Loucy (cell line): ENCODE measurements at regions not wholly inside any gene's neighbourhood (a gene's known extent, or its start where the extent isn't known, plus 50 kb on each side); places are given as distances from the start of the nearest gene placed in this dataset.

Experiments
- H2AFZ ChIP-seq: fragments of 200-600 bp; sonication (generic); 2 replicates; pipeline ENCODE4 v1.6.0; 2016; ENCODE audit warnings: antibody characterized with exemption, mild to moderate bottlenecking, low read length, moderate library complexity
- H3F3A ChIP-seq: fragments of 200-600 bp; 2 replicates; pipeline ENCODE4 v1.6.0; 2016; ENCODE audit warnings: antibody characterized with exemption, low read depth, mild to moderate bottlenecking
- H3K27me3 ChIP-seq: fragments of 200-600 bp; sonication (generic); 2 replicates; pipeline ENCODE4 v1.6.1; 2014; ENCODE audit warnings: low read length, mild to moderate bottlenecking; ENCODE audit not compliant: insufficient read depth, poor library complexity, severe bottlenecking
- H3K36me3 ChIP-seq: fragments of 200-600 bp; sonication (generic); 2 replicates; pipeline ENCODE4 v1.6.1; 2016; ENCODE audit warnings: low read length; ENCODE audit not compliant: insufficient read depth
- H3K4me1 ChIP-seq: fragments of 200-600 bp; sonication (generic); 2 replicates; pipeline ENCODE4 v1.5.1; 2014; ENCODE audit warnings: low read length, mild to moderate bottlenecking; ENCODE audit not compliant: insufficient read depth, poor library complexity, severe bottlenecking
- H3K4me2 ChIP-seq: fragments of 200-600 bp; sonication (generic); 2 replicates; pipeline ENCODE4 v1.6.0; 2014; ENCODE audit warnings: antibody characterized with exemption, low read length, low read depth, mild to moderate bottlenecking; ENCODE audit not compliant: poor library complexity, severe bottlenecking
- H3K4me3 ChIP-seq: fragments of 200-600 bp; sonication (generic); 2 replicates; pipeline ENCODE4 v1.5.1; 2014; ENCODE audit warnings: low read length, mild to moderate bottlenecking, mixed read lengths; ENCODE audit not compliant: poor library complexity, severe bottlenecking
- H3K79me2 ChIP-seq: fragments of 200-600 bp; sonication (generic); 2 replicates; pipeline ENCODE4 v1.6.1; 2014; ENCODE audit warnings: low read length; ENCODE audit not compliant: insufficient read depth
- H3K9ac ChIP-seq: fragments of 200-600 bp; sonication (generic); 2 replicates; pipeline ENCODE4 v1.6.0; 2014; ENCODE audit warnings: mild to moderate bottlenecking, low read depth, low read length, moderate library complexity; ENCODE audit not compliant: poor library complexity, severe bottlenecking
- H3K9me2 ChIP-seq: fragments of 200-600 bp; sonication (generic); replicated peaks from 2 replicates; pipeline ENCODE4 v1.6.1; 2016; ENCODE audit warnings: low read depth, low read length, mixed read lengths
- H3K9me3 ChIP-seq: fragments of 200-600 bp; sonication (generic); 2 replicates; pipeline ENCODE4 v1.6.1; 2014; ENCODE audit warnings: mild to moderate bottlenecking, antibody characterized with exemption, low read length, low read depth; ENCODE audit not compliant: insufficient read depth
- H4K20me1 ChIP-seq: fragments of 200-600 bp; sonication (generic); 2 replicates; pipeline ENCODE4 v1.6.0; 2014; ENCODE audit warnings: antibody characterized with exemption, low read length, mild to moderate bottlenecking; ENCODE audit not compliant: insufficient read depth, poor library complexity, severe bottlenecking
- CTCF ChIP-seq: fragments of 200-600 bp; sonication (generic); conservative IDR thresholded peaks from 2 replicates; pipeline ENCODE4 v1.5.1; 2014; ENCODE audit warnings: mild to moderate bottlenecking, antibody characterized with exemption, low read length
- EZH2phosphoT487 ChIP-seq: fragments of 200-600 bp; IDR thresholded peaks from 2 replicates; pipeline ENCODE4 v1.6.1; 2018; ENCODE audit warnings: antibody characterized with exemption, mild to moderate bottlenecking, moderate library complexity, borderline replicate concordance

GRCh38 chr13:33514362-33514761 is 228.8 kb upstream of the STARD13 start:
- H3K9me3 ChIP-seq, result no peaks in the 10 kb centered on the region
- no peaks in the 10 kb centered on the region for H3K27me3 ChIP-seq
- no peaks in the 10 kb centered on the region for H3K9me2 ChIP-seq
- no peaks in the 10 kb centered on the region for H3F3A ChIP-seq
- H3K4me1 ChIP-seq, result no peaks in the 10 kb centered on the region
- no peak overlapping the region for H3K4me3 ChIP-seq
- no peaks in the 10 kb centered on the region for H3K36me3 ChIP-seq
- TF ChIP-seq CTCF, result no peak
- no peak for TF ChIP-seq EZH2phosphoT487
- H2AFZ ChIP-seq, result no peak overlapping the region
- no peak overlapping the region for H3K9ac ChIP-seq
- H4K20me1 ChIP-seq, result no peaks in the 10 kb centered on the region
- H3K79me2 ChIP-seq, result no peaks in the 10 kb centered on the region
- H3K4me2 ChIP-seq, result no peak overlapping the region

GRCh38 chr13:33515146-33515545 is 229.6 kb upstream of the STARD13 start:
- no peaks in the 10 kb centered on the region for H3K79me2 ChIP-seq
- H3K4me2 ChIP-seq, result no peak overlapping the region
- no peak overlapping the region for H2AFZ ChIP-seq
- no peaks in the 10 kb centered on the region for H4K20me1 ChIP-seq
- no peak overlapping the region for H3K4me3 ChIP-seq
- H3K9me2 ChIP-seq, result no peaks in the 10 kb centered on the region
- no peaks in the 10 kb centered on the region for H3K27me3 ChIP-seq
- no peaks in the 10 kb centered on the region for H3K4me1 ChIP-seq
- TF ChIP-seq CTCF, result no peak
- TF ChIP-seq EZH2phosphoT487, result no peak
- no peak overlapping the region for H3K9ac ChIP-seq
- no peaks in the 10 kb centered on the region for H3K36me3 ChIP-seq
- no peaks in the 10 kb centered on the region for H3K9me3 ChIP-seq
- H3F3A ChIP-seq, result no peaks in the 10 kb centered on the region

- no peaks in the 10 kb centered on the region for H3K27me3 ChIP-seq
- H3K9me3 ChIP-seq, result no peaks in the 10 kb centered on the region
- H3K4me3 ChIP-seq, result no peak overlapping the region
- no peaks in the 10 kb centered on the region; the same call in 1 of the 2 replicates for H3K9me2 ChIP-seq
- H3K79me2 ChIP-seq, result no peaks in the 10 kb centered on the region
- TF ChIP-seq EZH2phosphoT487 (no peak), CTCF (no peak)
- no peaks in the 10 kb centered on the region for H3K4me1 ChIP-seq
- H3K4me2 ChIP-seq, result no peak overlapping the region
- H3K9ac ChIP-seq, result no peak overlapping the region
- H3F3A ChIP-seq, result no peaks in the 10 kb centered on the region
- no peak overlapping the region for H2AFZ ChIP-seq
- no peaks in the 10 kb centered on the region for H4K20me1 ChIP-seq
- no peaks in the 10 kb centered on the region for H3K36me3 ChIP-seq
Measured at GRCh38 chr13:33518452-33518851, 232.9 kb upstream of the STARD13 start.
